AG10803 (cell line): ENCODE measurements at regions not wholly inside any gene's neighbourhood (a gene's known extent, or its start where the extent isn't known, plus 50 kb on each side); places are given as distances from the start of the nearest gene placed in this dataset.

ENCODE experiments used
- DNase-seq: peaks from one replicate; pipeline ENCODE4 v3.0.0; 2010; ENCODE audit warnings: low read depth
- H3K4me3 ChIP-seq: 2 replicates; pipeline ENCODE4 v1.5.1; 2011; ENCODE audit warnings: mild to moderate bottlenecking, low read length, control low read depth
- CTCF ChIP-seq: conservative IDR thresholded peaks from 2 replicates; pipeline ENCODE4 v1.5.1; 2011; ENCODE audit warnings: mild to moderate bottlenecking, low read length, control low read depth, inconsistent platforms

DNA sequence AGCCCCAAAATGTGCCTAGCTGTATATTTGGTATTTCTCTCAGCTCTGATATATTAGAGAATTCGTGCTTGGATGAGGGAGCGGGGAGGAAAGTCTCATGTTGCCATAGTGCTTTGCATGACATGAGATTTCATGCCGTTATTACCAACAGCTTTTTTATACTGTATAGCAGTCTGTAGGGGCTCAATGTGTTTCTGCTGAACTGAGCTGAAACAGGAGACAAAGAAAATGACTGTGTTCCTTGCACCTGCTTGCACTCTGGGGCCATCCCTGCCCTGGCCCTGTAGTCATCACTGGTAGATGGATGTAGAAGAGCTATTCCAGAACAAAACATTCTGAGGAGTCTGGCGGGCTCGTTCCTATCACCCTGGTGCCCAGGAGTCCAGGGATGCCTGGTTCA, 128.0 kb upstream of the SASH1 start:
- H3K4me3 ChIP-seq: no peak overlapping the region
- no peak for TF ChIP-seq CTCF
- DNase-seq: no peak

DNA sequence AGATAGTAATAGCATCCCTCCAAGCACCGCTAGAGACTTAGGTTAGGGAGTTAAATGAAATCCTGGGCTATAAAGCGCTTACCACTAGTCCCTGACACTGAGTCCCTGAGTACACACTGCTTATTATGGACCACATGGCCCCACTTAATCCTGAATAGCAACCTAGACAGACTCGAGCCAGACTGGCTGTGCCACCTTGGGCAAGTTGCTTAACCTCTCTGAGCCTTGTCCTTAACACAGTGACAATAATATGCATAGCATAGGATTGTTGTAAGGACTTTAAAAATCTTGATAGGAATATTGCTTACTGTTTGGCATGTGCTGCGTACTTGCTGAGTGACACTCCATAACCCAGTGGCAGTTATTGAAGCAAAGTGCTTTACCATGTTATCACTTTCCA, 125.6 kb upstream of the SASH1 start:
- H3K4me3 ChIP-seq: no peak overlapping the region
- no peak for DNase-seq
- TF ChIP-seq CTCF: no peak

GRCh38 chr6:148217921-148218320, 124.7 kb upstream of the SASH1 start:
- DNase-seq: peak; percentile 17
- no peak for TF ChIP-seq CTCF
- H3K4me3 ChIP-seq: no peak overlapping the region

- H3K4me3 ChIP-seq: no peak overlapping the region
- TF ChIP-seq CTCF: no peak
- no peak for DNase-seq
These were observed 123.9 kb upstream of the SASH1 start for GRCh38 chr6:148218542-148219258.

- no peak for TF ChIP-seq CTCF
- H3K4me3 ChIP-seq: no peak overlapping the region
- DNase-seq: no peak
These were observed 121.2 kb upstream of the SASH1 start for GRCh38 chr6:148221196-148221979.

GRCh38 chr6:148222376-148222775, 120.3 kb upstream of the SASH1 start:
- DNase-seq: no peak
- no peak overlapping the region for H3K4me3 ChIP-seq
- no peak for TF ChIP-seq CTCF

DNA sequence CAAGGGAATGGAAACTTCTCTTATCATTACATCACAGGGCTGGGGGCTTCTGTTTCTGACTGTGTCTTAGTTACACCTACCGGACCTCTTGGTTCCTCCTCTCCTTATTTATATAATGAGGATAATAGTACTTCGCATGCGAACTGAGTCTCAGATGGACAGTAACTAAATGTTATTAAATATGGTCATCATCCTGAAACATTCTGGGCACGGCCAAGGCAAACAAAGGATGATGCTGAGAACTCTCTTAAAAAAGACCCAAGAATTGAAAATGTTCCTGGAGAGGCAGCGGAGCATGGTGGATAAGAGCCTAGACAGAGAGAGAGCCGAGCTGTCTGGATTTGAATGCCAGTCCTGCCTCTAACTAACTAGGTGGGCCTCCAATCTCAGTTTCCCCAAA, 119.8 kb upstream of the SASH1 start:
- DNase-seq: no peak
- no peak overlapping the region for H3K4me3 ChIP-seq
- TF ChIP-seq CTCF: no peak
